ENCODE measurements at regions not wholly inside any gene's neighbourhood (a gene's known extent, or its start where the extent isn't known, plus 50 kb on each side); places are given as distances from the start of the nearest gene placed in this dataset.

- no peak for TF ChIP-seq CTCF (IDR thresholded peaks at IDR 0.05; ENCODE audit: borderline replicate concordance, extremely low read depth, low read length, poor library complexity, severe bottlenecking)
- no peak for TF ChIP-seq EZH2 (IDR thresholded peaks at IDR 0.05; ENCODE audit: borderline replicate concordance, low read depth, low read length, severe bottlenecking)
Observed at GRCh38 chr14:51457843-51458562, 193.7 kb upstream of the FRMD6 start.
